KMS-11 (cell line): ENCODE measurements at regions not wholly inside any gene's neighbourhood (a gene's known extent, or its start where the extent isn't known, plus 50 kb on each side); places are given as distances from the start of the nearest gene placed in this dataset.

Source experiments
- H2AFZ ChIP-seq: fragments of 200-600 bp; sonication (generic); 2 replicates; pipeline ENCODE4 v1.6.1; 2016; ENCODE audit warnings: antibody characterized with exemption, mixed run types, low read depth
- H3K27ac ChIP-seq: fragments of 200-600 bp; sonication (generic); 2 replicates; pipeline ENCODE4 v1.6.1; 2016; ENCODE audit warnings: mild to moderate bottlenecking, mixed run types
- H3K27me3 ChIP-seq: fragments of 200-600 bp; sonication (generic); 2 replicates; pipeline ENCODE4 v1.6.1; 2017; ENCODE audit warnings: mild to moderate bottlenecking, low read depth, mixed run types, moderate library complexity; ENCODE audit not compliant: insufficient read depth
- H3K36me3 ChIP-seq: fragments of 200-600 bp; sonication (generic); 2 replicates; pipeline ENCODE4 v1.6.1; 2017; ENCODE audit warnings: mild to moderate bottlenecking, mixed run types; ENCODE audit not compliant: insufficient read depth
- H3K4me1 ChIP-seq: fragments of 200-600 bp; sonication (generic); 2 replicates; pipeline ENCODE4 v1.6.1; 2016; ENCODE audit warnings: mild to moderate bottlenecking, low read depth, mixed run types; ENCODE audit not compliant: poor library complexity, severe bottlenecking
- H3K4me2 ChIP-seq: fragments of 200-600 bp; sonication (generic); 2 replicates; pipeline ENCODE4 v1.7.0; 2016; ENCODE audit warnings: mild to moderate bottlenecking, mixed run types
- H3K4me3 ChIP-seq: fragments of 200-600 bp; sonication (generic); IDR thresholded peaks from 2 replicates; pipeline ENCODE4 v1.6.1; 2017; ENCODE audit warnings: low read depth, low read length, mixed read lengths; ENCODE audit not compliant: insufficient read depth
- H3K79me2 ChIP-seq: fragments of 200-600 bp; sonication (generic); 2 replicates; pipeline ENCODE4 v1.6.1; 2016; ENCODE audit warnings: low read depth, mixed run types; ENCODE audit not compliant: insufficient read depth
- H3K9ac ChIP-seq: fragments of 200-600 bp; sonication (generic); 2 replicates; pipeline ENCODE4 v1.6.1; 2016; ENCODE audit warnings: mild to moderate bottlenecking, mixed run types
- H4K20me1 ChIP-seq: fragments of 200-600 bp; sonication (generic); 2 replicates; pipeline ENCODE4 v1.6.1; 2016; ENCODE audit warnings: mild to moderate bottlenecking, mixed run types; ENCODE audit not compliant: insufficient read depth
- TF ChIP-seq, protein P1 (sequence below): fragments of 200-600 bp; sonication (generic); conservative IDR thresholded peaks from 2 replicates; pipeline ENCODE4 v1.6.1; 2017; ENCODE audit warnings: low read depth, mild to moderate bottlenecking, antibody characterized with exemption, low read length, moderate library complexity, mixed read lengths

DNA sequence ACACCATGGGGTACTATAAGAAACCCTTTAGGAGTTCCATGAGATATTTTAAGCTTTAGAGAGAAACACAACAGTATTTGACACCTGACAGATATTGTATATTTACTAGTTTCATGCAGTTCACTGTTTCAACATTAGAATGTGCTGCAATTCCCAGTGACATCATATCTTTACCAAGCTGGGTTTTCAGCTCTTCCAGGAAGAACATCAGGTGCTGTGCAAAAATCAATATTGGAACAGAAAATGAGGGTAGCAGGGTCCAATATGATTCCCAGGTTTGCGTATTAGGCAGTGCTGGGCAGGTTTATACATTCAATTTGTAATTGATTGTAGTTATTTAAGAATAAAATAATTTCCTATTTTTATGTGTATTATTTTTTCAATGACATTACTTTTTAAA lies 500.0 kb upstream of the EPHA7 start:
- H3K27ac ChIP-seq, result no peak overlapping the region
- no peak overlapping the region for H3K9ac ChIP-seq
- no peak overlapping the region for H3K4me2 ChIP-seq
- no peaks in the 10 kb centered on the region for H3K4me1 ChIP-seq
- no peak overlapping the region for H2AFZ ChIP-seq
- H3K4me3 ChIP-seq, result no peak overlapping the region
- TF ChIP-seq, protein P1, sequence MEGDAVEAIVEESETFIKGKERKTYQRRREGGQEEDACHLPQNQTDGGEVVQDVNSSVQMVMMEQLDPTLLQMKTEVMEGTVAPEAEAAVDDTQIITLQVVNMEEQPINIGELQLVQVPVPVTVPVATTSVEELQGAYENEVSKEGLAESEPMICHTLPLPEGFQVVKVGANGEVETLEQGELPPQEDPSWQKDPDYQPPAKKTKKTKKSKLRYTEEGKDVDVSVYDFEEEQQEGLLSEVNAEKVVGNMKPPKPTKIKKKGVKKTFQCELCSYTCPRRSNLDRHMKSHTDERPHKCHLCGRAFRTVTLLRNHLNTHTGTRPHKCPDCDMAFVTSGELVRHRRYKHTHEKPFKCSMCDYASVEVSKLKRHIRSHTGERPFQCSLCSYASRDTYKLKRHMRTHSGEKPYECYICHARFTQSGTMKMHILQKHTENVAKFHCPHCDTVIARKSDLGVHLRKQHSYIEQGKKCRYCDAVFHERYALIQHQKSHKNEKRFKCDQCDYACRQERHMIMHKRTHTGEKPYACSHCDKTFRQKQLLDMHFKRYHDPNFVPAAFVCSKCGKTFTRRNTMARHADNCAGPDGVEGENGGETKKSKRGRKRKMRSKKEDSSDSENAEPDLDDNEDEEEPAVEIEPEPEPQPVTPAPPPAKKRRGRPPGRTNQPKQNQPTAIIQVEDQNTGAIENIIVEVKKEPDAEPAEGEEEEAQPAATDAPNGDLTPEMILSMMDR, result no peak
- H3K27me3 ChIP-seq, result no peaks in the 10 kb centered on the region
- no peaks in the 10 kb centered on the region for H4K20me1 ChIP-seq
- H3K79me2 ChIP-seq, result no peaks in the 10 kb centered on the region
- H3K36me3 ChIP-seq, result no peaks in the 10 kb centered on the region

DNA sequence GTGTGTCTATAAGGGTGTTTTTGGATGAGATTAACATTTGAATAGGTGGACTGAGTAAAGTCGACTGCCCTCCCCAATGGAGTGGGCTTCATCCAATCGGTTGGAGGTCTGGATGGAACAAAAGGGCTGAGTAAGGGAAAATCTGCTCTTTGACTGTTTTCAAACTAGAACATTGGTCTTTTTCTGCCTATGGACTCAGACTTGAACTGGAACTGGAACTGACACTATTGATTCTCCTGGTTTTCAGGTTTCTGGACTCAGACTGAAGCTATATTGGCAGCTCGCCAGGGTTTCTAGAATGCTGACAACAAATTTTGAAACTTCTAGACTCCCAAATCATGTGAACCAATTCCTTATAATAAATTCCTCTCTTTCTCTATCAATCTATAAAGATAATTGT lies 498.9 kb upstream of the EPHA7 start:
- H4K20me1 ChIP-seq, result no peaks in the 10 kb centered on the region
- no peaks in the 10 kb centered on the region for H3K79me2 ChIP-seq
- H2AFZ ChIP-seq, result no peak overlapping the region
- no peaks in the 10 kb centered on the region for H3K36me3 ChIP-seq
- TF ChIP-seq, protein P1, result no peak
- no peak overlapping the region for H3K9ac ChIP-seq
- H3K27me3 ChIP-seq, result no peaks in the 10 kb centered on the region
- no peak overlapping the region for H3K4me3 ChIP-seq
- no peak overlapping the region for H3K4me2 ChIP-seq
- no peak overlapping the region for H3K27ac ChIP-seq
- H3K4me1 ChIP-seq, result no peaks in the 10 kb centered on the region

DNA sequence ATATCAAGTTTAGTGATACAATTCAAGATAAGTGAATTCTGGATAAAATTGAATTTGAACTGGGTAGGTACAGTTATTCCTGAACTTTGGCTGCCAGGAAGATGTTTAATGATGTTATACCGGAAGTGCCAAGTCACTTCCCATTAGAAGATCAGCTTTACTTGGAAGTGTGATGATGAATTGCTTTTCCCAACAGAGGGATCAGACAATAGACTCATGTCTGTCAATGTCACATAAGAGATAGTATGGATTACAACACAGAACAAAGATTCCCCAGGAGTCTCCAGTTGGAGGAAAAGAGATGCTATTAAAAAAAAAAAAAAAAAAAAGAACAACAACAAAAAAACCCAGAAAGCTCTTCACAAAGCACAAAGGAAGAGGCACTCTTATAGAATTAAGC lies 497.9 kb upstream of the EPHA7 start:
- H3K4me1 ChIP-seq, result no peaks in the 10 kb centered on the region
- H3K27me3 ChIP-seq, result no peaks in the 10 kb centered on the region
- H2AFZ ChIP-seq, result no peak overlapping the region
- no peak overlapping the region for H3K4me3 ChIP-seq
- no peak overlapping the region for H3K27ac ChIP-seq
- no peaks in the 10 kb centered on the region for H3K79me2 ChIP-seq
- H4K20me1 ChIP-seq, result no peaks in the 10 kb centered on the region
- TF ChIP-seq, protein P1, result no peak
- no peaks in the 10 kb centered on the region for H3K36me3 ChIP-seq
- H3K9ac ChIP-seq, result no peak overlapping the region
- H3K4me2 ChIP-seq, result no peak overlapping the region

DNA sequence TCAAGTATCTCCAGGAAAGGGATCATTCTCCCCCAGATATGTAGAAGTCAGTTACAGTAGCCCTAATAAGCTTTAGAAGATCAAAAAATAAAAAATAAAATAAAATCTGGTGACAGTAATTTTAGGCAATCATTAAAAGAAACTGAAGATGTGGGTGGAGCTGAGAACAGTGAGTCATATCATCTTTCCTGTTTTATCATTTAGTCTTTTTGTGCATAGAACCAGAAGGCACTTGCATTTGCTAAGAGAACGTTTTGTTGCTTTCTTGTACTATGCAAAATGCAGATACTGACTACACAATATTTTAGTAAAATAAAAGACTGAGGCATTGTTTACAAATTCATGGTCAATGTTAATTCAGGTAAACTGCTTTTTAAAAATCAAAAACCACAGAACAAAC lies 497.4 kb upstream of the EPHA7 start:
- Histone ChIP-seq H2AFZ (no peak overlapping the region), H3K4me3 (no peak overlapping the region), H3K4me2 (no peak overlapping the region), H3K4me1 (no peaks in the 10 kb centered on the region), H3K79me2 (no peaks in the 10 kb centered on the region), H3K27ac (no peak overlapping the region), H3K9ac (no peak overlapping the region), H4K20me1 (no peaks in the 10 kb centered on the region), H3K36me3 (no peaks in the 10 kb centered on the region), H3K27me3 (no peaks in the 10 kb centered on the region)
- TF ChIP-seq, protein P1, result no peak

DNA sequence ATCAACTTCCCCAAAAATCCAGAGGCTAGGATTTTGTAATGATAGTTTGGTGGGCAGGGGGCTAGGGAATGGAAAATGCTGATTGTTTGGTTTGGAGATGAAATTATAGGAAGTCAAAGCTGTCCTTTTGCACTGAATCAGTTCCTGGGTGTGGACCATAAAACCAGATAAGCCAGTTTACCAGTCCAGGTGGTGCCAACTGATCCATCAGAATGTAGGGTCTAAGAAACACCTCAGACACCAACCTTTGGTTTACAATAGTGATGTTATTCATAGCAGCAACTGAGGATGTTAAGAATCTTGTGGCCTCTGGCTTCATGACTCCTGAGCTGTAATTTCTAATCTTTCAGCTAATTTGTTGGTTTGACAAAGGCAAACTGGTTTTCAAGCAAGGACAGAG lies 496.6 kb upstream of the EPHA7 start:
- no peaks in the 10 kb centered on the region for H3K36me3 ChIP-seq
- no peak overlapping the region for H3K4me2 ChIP-seq
- H4K20me1 ChIP-seq, result no peaks in the 10 kb centered on the region
- H3K4me3 ChIP-seq, result no peak overlapping the region
- H3K27ac ChIP-seq, result no peak overlapping the region
- no peak overlapping the region for H2AFZ ChIP-seq
- no peaks in the 10 kb centered on the region for H3K4me1 ChIP-seq
- no peaks in the 10 kb centered on the region for H3K79me2 ChIP-seq
- no peak overlapping the region for H3K9ac ChIP-seq
- H3K27me3 ChIP-seq, result no peaks in the 10 kb centered on the region
- TF ChIP-seq, protein P1, result no peak
